Pancreas (tissue), 10 donors: ENCODE measurements at regions not wholly inside any gene's neighbourhood (a gene's known extent, or its start where the extent isn't known, plus 50 kb on each side); places are given as distances from the start of the nearest gene placed in this dataset.

Experiments
- ATAC-seq, 4 donors: fragments of 200-7000 bp; cut with Tn5 transposase; one replicate each; pipeline versions ENCODE4 v1.8.0 to v1.9.1; 2020; ENCODE audit warnings: mild to moderate bottlenecking in 4 of 4, moderate library complexity in 4 of 4
- DNase-seq, 6 donors: peaks; one replicate each; pipeline ENCODE4 v3.0.0-alpha.2; 2020
- FAIRE-seq: peaks from 2 replicates; lab custom pipeline; 2012; peaks lifted over from hg19 to GRCh38; lab: Jason Lieb, UNC
- H3K27ac ChIP-seq, 4 donors: fragments of 200-600 bp; sonication (generic); 1 replicate in 3 of 4; 2 replicates in 1 of 4; pipeline versions ENCODE4 v1.5.0 to v1.8.0; 2020
- H3K27me3 ChIP-seq, 4 donors: fragments of 200-600 bp; one replicate each; pipeline ENCODE4 v1.8.0; 2021
- H3K36me3 ChIP-seq, 3 donors: fragments of 200-600 bp; sonication (generic) in 1 of 3; one replicate each; pipeline versions ENCODE4 v1.5.0 to v1.8.0; 2020 to 2021
- H3K4me1 ChIP-seq, 3 donors: fragments of 200-600 bp; one replicate each; pipeline ENCODE4 v1.8.0; 2021
- H3K4me3 ChIP-seq, 4 donors: fragments of 200-600 bp; sonication (generic) in 2 of 4; one replicate each; pipeline versions ENCODE4 v1.5.0 to v1.8.0; 2020 to 2021
- H3K9me3 ChIP-seq, 4 donors: fragments of 200-600 bp; one replicate each; pipeline ENCODE4 v1.8.0; 2021
- WGBS, 2 donors: extraction: QIAGEN DNeasy Blood & Tissue Kit; methylation state at CpG; one replicate each; pipeline ENCODE4 v1.1.7; 2013; 5-methylcytosine and 5-hydroxymethylcytosine counted together
- intact Hi-C, 3 donors: fragments of 100-400 bp; cut with DNase I; formaldehyde crosslinking; loops; one replicate each; pipeline versions ENCODE4 v1.11.1 to v1.14.2; 2022
- TF ChIP-seq, protein P1 (sequence below), 4 donors: fragments of 200-600 bp; sonication (generic) in 3 of 4; IDR thresholded peaks; one replicate each; pipeline versions ENCODE4 v1.5.0 to v1.8.0; 2021; ENCODE audit warnings: antibody characterized with exemption in 4 of 4
- donor health status: healthy with polysubstance abuse.
- donor health status: DM: no; HTN: no; CAD: no; lungs with moderate emphysema.
- donor health status: DM: no; HTN: no; CAD: no.
- donor health status: control.
- donor health status: control.
- donor health status: Bipolar disorder and iron deficiency.
- donor health status: DM: yes; HTN: yes; CAD: no.
- donor health status: DM: no; HTN: no; CAD: no.
- donor health status: DM: no; HTN: no; CAD: no.
- donor health status: DM: yes; HTN: yes; CAD: no.

DNA sequence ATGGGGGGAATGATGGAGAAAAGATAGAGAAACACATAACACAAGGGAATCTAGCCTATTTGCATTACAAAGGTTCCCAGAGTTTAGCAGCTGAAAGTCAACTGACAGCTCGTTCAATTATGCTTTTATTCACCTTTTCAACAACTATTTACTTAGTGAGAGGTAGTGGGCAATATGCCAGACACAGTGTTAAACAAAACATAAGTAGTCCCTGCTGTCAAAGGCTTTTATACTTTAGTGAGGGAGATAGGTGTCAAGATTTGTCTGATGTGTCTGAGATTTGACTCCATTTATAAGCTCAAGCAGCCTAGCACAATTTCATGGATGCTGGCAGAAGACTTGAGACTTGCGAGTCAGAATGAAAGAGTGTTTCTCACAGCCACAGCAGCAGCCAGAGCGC, 549.0 kb upstream of the VSTM2A start:
- H3K4me1 ChIP-seq = no peaks in the 10 kb centered on the region
- no peaks in the 10 kb centered on the region for H3K9me3 ChIP-seq
- intact Hi-C loops = no loop called here
- no peak for ATAC-seq
- H3K27ac ChIP-seq = no peak overlapping the region
- H3K4me3 ChIP-seq = no peak overlapping the region
- TF ChIP-seq, protein P1, sequence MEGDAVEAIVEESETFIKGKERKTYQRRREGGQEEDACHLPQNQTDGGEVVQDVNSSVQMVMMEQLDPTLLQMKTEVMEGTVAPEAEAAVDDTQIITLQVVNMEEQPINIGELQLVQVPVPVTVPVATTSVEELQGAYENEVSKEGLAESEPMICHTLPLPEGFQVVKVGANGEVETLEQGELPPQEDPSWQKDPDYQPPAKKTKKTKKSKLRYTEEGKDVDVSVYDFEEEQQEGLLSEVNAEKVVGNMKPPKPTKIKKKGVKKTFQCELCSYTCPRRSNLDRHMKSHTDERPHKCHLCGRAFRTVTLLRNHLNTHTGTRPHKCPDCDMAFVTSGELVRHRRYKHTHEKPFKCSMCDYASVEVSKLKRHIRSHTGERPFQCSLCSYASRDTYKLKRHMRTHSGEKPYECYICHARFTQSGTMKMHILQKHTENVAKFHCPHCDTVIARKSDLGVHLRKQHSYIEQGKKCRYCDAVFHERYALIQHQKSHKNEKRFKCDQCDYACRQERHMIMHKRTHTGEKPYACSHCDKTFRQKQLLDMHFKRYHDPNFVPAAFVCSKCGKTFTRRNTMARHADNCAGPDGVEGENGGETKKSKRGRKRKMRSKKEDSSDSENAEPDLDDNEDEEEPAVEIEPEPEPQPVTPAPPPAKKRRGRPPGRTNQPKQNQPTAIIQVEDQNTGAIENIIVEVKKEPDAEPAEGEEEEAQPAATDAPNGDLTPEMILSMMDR (IDR thresholded peaks at IDR 0.05) = no peak
- 48 to 54% methylated on average over 3 of the region's 3 CpGs for WGBS, 2 donors
- H3K36me3 ChIP-seq = no peaks in the 10 kb centered on the region
- FAIRE-seq = no peak
- DNase-seq = no peak
- H3K27me3 ChIP-seq = no peaks in the 10 kb centered on the region

DNA sequence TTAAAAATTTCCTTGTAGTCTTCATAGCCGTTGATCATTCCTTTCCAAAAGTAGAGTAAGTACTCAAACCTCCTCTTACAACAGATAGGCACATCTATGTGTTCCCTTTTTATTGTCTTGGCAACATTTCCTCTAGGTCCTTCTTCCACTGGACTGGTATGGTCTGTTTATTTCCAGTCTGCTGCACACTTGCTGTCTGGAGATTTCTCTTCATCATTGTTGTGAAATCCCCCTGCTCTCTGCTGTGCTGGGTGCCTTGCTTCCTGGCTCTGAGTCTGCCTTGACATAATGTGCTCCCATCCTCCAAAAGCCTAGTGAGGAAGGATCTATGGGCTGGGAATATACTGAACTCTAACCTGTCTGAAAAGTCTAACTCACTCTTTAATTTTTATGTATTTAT, 545.3 kb upstream of the VSTM2A start:
- FAIRE-seq (no peak), ATAC-seq (no peak), DNase-seq (no peak)
- intact Hi-C loops = no loop called here
- Histone ChIP-seq H3K27ac (no peak overlapping the region), H3K36me3 (no peaks in the 10 kb centered on the region), H3K27me3 (no peaks in the 10 kb centered on the region), H3K4me1 (no peaks in the 10 kb centered on the region), H3K4me3 (no peak overlapping the region), H3K9me3 (no peaks in the 10 kb centered on the region)
- 51 to 69% methylated on average over 1 of the region's 1 CpG for WGBS, 2 donors
- TF ChIP-seq, protein P1 (IDR thresholded peaks at IDR 0.05) = no peak

DNA sequence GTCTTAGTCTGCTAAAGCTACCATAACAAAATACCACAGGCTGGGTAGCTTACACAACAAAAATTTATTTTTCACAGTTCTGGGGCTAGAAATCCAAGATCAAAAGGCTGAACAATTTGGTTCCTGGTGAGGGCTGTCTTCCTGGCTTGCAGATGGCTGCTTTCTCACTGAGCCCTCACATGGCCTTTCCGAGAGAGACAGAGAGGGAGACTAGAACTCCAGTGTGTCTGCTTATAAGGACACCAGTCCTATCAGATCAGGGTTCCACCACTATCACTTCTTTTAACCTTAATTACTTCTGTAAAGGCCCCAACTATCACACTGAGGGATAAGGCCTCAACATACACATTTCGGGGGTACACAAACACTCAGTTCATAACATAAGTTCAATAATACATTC, 527.4 kb upstream of the VSTM2A start:
- Histone ChIP-seq H3K9me3 (no peaks in the 10 kb centered on the region), H3K27me3 (no peaks in the 10 kb centered on the region), H3K36me3 (no peaks in the 10 kb centered on the region), H3K4me3 (no peak overlapping the region), H3K27ac (no peak overlapping the region), H3K4me1 (no peaks in the 10 kb centered on the region)
- FAIRE-seq (no peak), DNase-seq (no peak), ATAC-seq (no peak)
- intact Hi-C loops = no loop called here
- WGBS, 2 donors = 21% methylated on average over 2 of the region's 2 CpGs
- TF ChIP-seq, protein P1 (IDR thresholded peaks at IDR 0.05) = no peak

DNA sequence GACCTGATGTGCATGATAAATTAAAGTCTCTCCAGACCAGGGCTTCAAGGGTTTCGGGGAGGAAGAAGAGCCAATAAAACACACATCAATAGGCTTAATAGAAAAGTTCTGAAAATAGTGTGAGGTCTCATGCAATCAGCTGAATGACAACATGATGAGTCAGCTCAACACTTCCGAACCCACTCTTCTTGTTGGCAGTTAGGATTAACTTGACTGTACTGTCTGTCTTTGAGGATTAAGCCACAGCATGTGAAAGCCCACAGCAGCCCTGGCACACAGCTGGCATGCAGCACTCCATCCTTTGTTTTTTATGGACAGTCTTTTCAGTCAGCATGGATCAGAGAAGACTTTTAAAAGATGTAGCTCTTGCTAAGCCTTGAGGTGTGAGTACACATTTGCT, 526.9 kb upstream of the VSTM2A start:
- FAIRE-seq = no peak

DNA sequence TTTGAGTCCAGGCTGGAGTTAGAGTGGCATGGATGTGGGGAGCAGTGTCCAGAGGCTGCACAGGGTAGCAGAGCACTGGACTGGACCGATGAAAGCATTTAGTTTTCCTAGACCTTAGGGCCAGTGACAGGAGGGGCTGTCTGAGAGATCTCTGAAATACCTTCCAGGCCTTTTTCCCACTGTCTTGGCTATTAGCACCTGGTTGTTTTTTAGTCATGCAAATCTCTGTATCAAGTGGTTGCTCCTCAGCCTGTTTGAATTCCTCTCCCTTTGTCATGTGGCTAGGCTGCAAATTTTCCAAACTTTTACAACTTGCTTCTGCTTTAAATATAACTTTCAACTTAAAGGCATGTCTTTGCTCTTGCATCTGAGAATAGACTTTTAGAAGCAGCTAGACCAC, 504.3 kb upstream of the VSTM2A start:
- H3K9me3 ChIP-seq = no peaks in the 10 kb centered on the region
- no peaks in the 10 kb centered on the region for H3K27me3 ChIP-seq
- no peak overlapping the region for H3K4me3 ChIP-seq
- no peaks in the 10 kb centered on the region for H3K4me1 ChIP-seq
- intact Hi-C loops = no loop called here
- ATAC-seq = no peak
- TF ChIP-seq, protein P1 (IDR thresholded peaks at IDR 0.05) = no peak
- H3K36me3 ChIP-seq = no peaks in the 10 kb centered on the region
- 50 to 67% methylated on average over 1 of the region's 1 CpG for WGBS, 2 donors
- no peak for FAIRE-seq
- no peak overlapping the region for H3K27ac ChIP-seq
- no peak for DNase-seq

More for the DNA sequence above, 526.9 kb upstream of the VSTM2A start:
- H3K27me3 ChIP-seq = no peaks in the 10 kb centered on the region
- H3K4me1 ChIP-seq = no peaks in the 10 kb centered on the region
- no peaks in the 10 kb centered on the region for H3K36me3 ChIP-seq
- H3K27ac ChIP-seq = no peak overlapping the region
- 46 to 47% methylated on average over 2 of the region's 2 CpGs for WGBS, 2 donors
- no peak overlapping the region for H3K4me3 ChIP-seq
- H3K9me3 ChIP-seq = no peaks in the 10 kb centered on the region
- no peak for ATAC-seq
- TF ChIP-seq, protein P1 (IDR thresholded peaks at IDR 0.05) = no peak
- intact Hi-C loops = no loop called here
- DNase-seq = no peak
